HCT116 (cell line): ENCODE measurements at regions not wholly inside any gene's neighbourhood (a gene's known extent, or its start where the extent isn't known, plus 50 kb on each side); places are given as distances from the start of the nearest gene placed in this dataset.

Experiments used
- ATAC-seq: fragments of 200-7000 bp; cut with Tn5 transposase; 2 replicates; pipeline ENCODE4 v1.9.1; 2020; ENCODE audit warnings: mild to moderate bottlenecking, moderate library complexity
- BruUV-seq: library from RNA; stranded (reverse); fragments of 400-500 nt; replicated peaks from 2 replicates; lab custom pipeline; 2021; lab: Mats Ljungman, UMichigan
- CTCF ChIA-PET: fragments of 300-600 bp; sonication (Branson Sonifier 250); formaldehyde crosslinking; loops from one replicate; lab custom pipeline; 2021; ENCODE audit warnings: antibody characterized with exemption; lab: Charles Lee
- POLR2A ChIA-PET: fragments of 300-600, 350-600 bp; sonication (Branson Sonifier 250); formaldehyde crosslinking; loops from one replicate; lab custom pipeline; 2021; ENCODE audit warnings: antibody characterized with exemption; lab: Charles Lee
- RAD21 ChIA-PET, 2 experiments: fragments of 300-600 bp; sonication (Branson Sonifier 250); formaldehyde crosslinking; loops; one replicate each; lab custom pipeline; 2023; ENCODE audit warnings: low total read pairs in 2 of 2; ENCODE audit not compliant: uncharacterized antibody in 2 of 2, unreplicated experiment in 2 of 2, low non-redundant PET in 1 of 2; lab: Charles Lee
- DNase-seq: peaks from one replicate; pipeline ENCODE4 v3.0.0-alpha.2; 2010; ENCODE audit warnings: low read depth, low spot score
- H2AFZ ChIP-seq: fragments of 200-600 bp; shearing (Covaris generic), sonication (generic); 2 replicates; pipeline ENCODE4 v1.6.1; 2017; ENCODE audit warnings: low read depth, mixed run types, mixed read lengths, antibody characterized with exemption, low read length; ENCODE audit not compliant: poor library complexity, severe bottlenecking
- H3K27ac ChIP-seq: 2 replicates; pipeline ENCODE4 v1.5.1; 2012; ENCODE audit warnings: low read depth, low read length
- H3K27me3 ChIP-seq: fragments of 200-600 bp; sonication (generic); 2 replicates; pipeline ENCODE4 v1.6.1; 2016; ENCODE audit warnings: mixed run types, low read length, mixed read lengths; ENCODE audit not compliant: insufficient read depth
- H3K36me3 ChIP-seq, 2 experiments: fragments of 200-500 bp in 1 of 2; fragments of 200-600 bp in 1 of 2; sonication (Bioruptor generic) in 1 of 2; sonication (generic) in 1 of 2; 2 replicates each; pipeline versions ENCODE4 v1.5.1 to v1.6.1; 2014 to 2016; ENCODE audit warnings: low read length in 2 of 2, inconsistent platforms in 1 of 2, mixed read lengths in 1 of 2, mixed run types in 1 of 2; ENCODE audit not compliant: insufficient read depth in 2 of 2, control insufficient read depth in 1 of 2
- H3K4me1 ChIP-seq, 2 experiments: fragments of 200-600 bp in 1 of 2; sonication (generic) in 1 of 2; 2 replicates each; pipeline versions ENCODE4 v1.5.1 to v1.6.1; 2012 to 2017; ENCODE audit warnings: low read length in 2 of 2, inconsistent platforms in 1 of 2, mild to moderate bottlenecking in 1 of 2, mixed read lengths in 1 of 2, mixed run types in 1 of 2, moderate library complexity in 1 of 2; ENCODE audit not compliant: insufficient read depth in 2 of 2, control insufficient read depth in 1 of 2
- H3K4me2 ChIP-seq: fragments of 200-600 bp; sonication (generic); 2 replicates; pipeline ENCODE4 v1.6.1; 2017; ENCODE audit warnings: mixed run types, low read length, mixed read lengths
- H3K4me3 ChIP-seq, 2 experiments: fragments of 200-600 bp in 1 of 2; sonication (generic) in 1 of 2; replicated peaks in 1 of 2; 2 replicates each; pipeline ENCODE4 v1.5.1; 2011 to 2016; ENCODE audit warnings: low read length in 2 of 2, control low read depth in 1 of 2, low read depth in 1 of 2, mild to moderate bottlenecking in 1 of 2, mixed read lengths in 1 of 2, mixed run types in 1 of 2
- H3K79me2 ChIP-seq: fragments of 200-600 bp; sonication (generic); 2 replicates; pipeline ENCODE4 v1.6.1; 2017; ENCODE audit warnings: mild to moderate bottlenecking, mixed run types, low read length, moderate library complexity, mixed read lengths; ENCODE audit not compliant: insufficient read depth
- H3K9ac ChIP-seq: fragments of 200-600 bp; sonication (generic); 2 replicates; pipeline ENCODE4 v1.6.1; 2016; ENCODE audit warnings: low read length, mixed read lengths
- H3K9me2 ChIP-seq: fragments of 200-600 bp; sonication (generic), shearing (Covaris generic); 2 replicates; pipeline ENCODE4 v1.6.1; 2017; ENCODE audit warnings: mixed run types, mild to moderate bottlenecking, moderate library complexity; ENCODE audit not compliant: insufficient read depth
- H3K9me3 ChIP-seq, 2 experiments: fragments of 200-500 bp in 1 of 2; fragments of 200-600 bp in 1 of 2; sonication (Bioruptor generic) in 1 of 2; sonication (generic) in 1 of 2; 2 replicates each; pipeline ENCODE4 v1.6.1; 2014 to 2017; ENCODE audit warnings: low read length in 2 of 2, mixed read lengths in 2 of 2, inconsistent platforms in 1 of 2, low read depth in 1 of 2, mild to moderate bottlenecking in 1 of 2, mixed run types in 1 of 2, moderate library complexity in 1 of 2; ENCODE audit not compliant: control insufficient read depth in 1 of 2, insufficient read depth in 1 of 2
- H4K20me1 ChIP-seq: fragments of 200-600 bp; sonication (generic), shearing (Covaris generic); 2 replicates; pipeline ENCODE4 v1.6.1; 2017; ENCODE audit warnings: mixed run types, mild to moderate bottlenecking, moderate library complexity; ENCODE audit not compliant: insufficient read depth
- EGR1 ChIP-seq: IDR thresholded peaks from 2 replicates; pipeline ENCODE4 v1.6.1; 2012; ENCODE audit warnings: low read depth
- ELF1 ChIP-seq: IDR thresholded peaks from 2 replicates; pipeline ENCODE4 v1.6.1; 2012; ENCODE audit warnings: low read depth, borderline replicate concordance
- EZH2phosphoT487 ChIP-seq: fragments of 200-600 bp; IDR thresholded peaks from 2 replicates; pipeline ENCODE4 v1.6.1; 2018; ENCODE audit warnings: antibody characterized with exemption, borderline replicate concordance
- FOSL1 ChIP-seq: IDR thresholded peaks from 2 replicates; pipeline ENCODE4 v1.6.1; 2012; ENCODE audit warnings: low read depth
- JUND ChIP-seq: IDR thresholded peaks from 2 replicates; pipeline ENCODE4 v1.6.1; 2012
- RAD21 ChIP-seq: IDR thresholded peaks from 2 replicates; pipeline ENCODE4 v1.6.1; 2012; ENCODE audit warnings: low read depth, mild to moderate bottlenecking
- SIN3A ChIP-seq: IDR thresholded peaks from 2 replicates; pipeline ENCODE4 v1.6.1; 2012; ENCODE audit warnings: low read depth
- SRF ChIP-seq: IDR thresholded peaks from 2 replicates; pipeline ENCODE4 v1.6.1; 2012; ENCODE audit warnings: low read depth
- YY1 ChIP-seq: IDR thresholded peaks from 2 replicates; pipeline ENCODE4 v1.6.1; 2011; ENCODE audit warnings: low read length, low read depth, moderate library complexity, mild to moderate bottlenecking; ENCODE audit not compliant: insufficient replicate concordance; ENCODE audit errors: extremely low read depth
- ZNF274 ChIP-seq: fragments of 200-500 bp; sonication (Bioruptor generic); IDR thresholded peaks from 2 replicates; pipeline ENCODE4 v1.6.1; 2014; ENCODE audit warnings: mild to moderate bottlenecking, low read depth, low read length, inconsistent platforms
- intact Hi-C: fragments of 100-400 bp; cut with micrococcal nuclease; formaldehyde crosslinking; loops from 2 replicates; pipeline ENCODE4 v1.10.0; 2022
- TF ChIP-seq, protein P1 (sequence below): IDR thresholded peaks from 2 replicates; pipeline ENCODE4 v1.6.1; 2012
- TF ChIP-seq, protein P2 (sequence below): IDR thresholded peaks from 2 replicates; pipeline ENCODE4 v1.6.1; 2012; ENCODE audit warnings: low read depth
- TF ChIP-seq, protein P3 (sequence below): IDR thresholded peaks from 2 replicates; pipeline ENCODE4 v1.6.1; 2011; ENCODE audit warnings: mild to moderate bottlenecking, low read length, moderate library complexity; ENCODE audit not compliant: insufficient replicate concordance; ENCODE audit errors: extremely low read depth

DNA sequence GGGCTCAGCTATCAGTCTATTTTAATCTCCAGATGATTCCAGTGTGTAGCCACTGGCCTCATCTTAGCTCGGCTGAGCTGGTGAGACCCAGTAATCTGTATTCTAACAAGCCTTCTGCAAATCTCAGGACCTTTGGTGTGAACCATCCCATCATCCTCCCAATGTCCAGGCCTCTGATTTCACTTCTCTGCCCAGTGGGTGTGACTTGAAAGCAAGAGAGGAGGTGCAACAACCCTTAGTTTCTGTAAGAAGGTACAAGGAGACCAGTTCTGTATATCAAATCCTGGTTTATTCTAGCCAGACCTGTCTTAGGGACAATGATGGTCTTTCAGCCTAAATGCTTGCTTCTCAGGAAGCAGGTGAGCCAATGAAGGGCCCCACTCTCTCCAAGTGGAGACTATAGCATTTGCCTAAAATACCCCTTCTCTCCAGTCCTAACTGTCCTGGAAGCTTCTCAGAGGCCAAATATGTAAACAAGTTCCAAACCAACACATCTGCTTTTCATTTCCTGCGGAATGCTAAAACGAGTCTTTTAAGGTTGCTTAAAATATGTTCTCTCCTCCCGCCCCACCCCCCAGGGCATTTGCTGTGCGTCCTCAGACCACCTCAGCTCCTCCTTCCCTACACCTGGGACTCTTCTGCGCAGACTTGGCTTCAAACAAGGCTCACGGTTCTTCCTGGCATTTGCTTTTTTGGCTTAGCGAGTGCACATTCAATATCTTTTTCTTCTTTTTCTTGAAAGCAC, 78.4 kb upstream of the FUT8 start (continued):
- TF ChIP-seq ZNF274 (no peak), ELF1 (no peak), EZH2phosphoT487 (no peak), JUND (no peak), YY1 (no peak), FOSL1 (no peak)
- TF ChIP-seq, protein P1, sequence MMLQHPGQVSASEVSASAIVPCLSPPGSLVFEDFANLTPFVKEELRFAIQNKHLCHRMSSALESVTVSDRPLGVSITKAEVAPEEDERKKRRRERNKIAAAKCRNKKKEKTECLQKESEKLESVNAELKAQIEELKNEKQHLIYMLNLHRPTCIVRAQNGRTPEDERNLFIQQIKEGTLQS, result no peak
- TF ChIP-seq, protein P2, sequence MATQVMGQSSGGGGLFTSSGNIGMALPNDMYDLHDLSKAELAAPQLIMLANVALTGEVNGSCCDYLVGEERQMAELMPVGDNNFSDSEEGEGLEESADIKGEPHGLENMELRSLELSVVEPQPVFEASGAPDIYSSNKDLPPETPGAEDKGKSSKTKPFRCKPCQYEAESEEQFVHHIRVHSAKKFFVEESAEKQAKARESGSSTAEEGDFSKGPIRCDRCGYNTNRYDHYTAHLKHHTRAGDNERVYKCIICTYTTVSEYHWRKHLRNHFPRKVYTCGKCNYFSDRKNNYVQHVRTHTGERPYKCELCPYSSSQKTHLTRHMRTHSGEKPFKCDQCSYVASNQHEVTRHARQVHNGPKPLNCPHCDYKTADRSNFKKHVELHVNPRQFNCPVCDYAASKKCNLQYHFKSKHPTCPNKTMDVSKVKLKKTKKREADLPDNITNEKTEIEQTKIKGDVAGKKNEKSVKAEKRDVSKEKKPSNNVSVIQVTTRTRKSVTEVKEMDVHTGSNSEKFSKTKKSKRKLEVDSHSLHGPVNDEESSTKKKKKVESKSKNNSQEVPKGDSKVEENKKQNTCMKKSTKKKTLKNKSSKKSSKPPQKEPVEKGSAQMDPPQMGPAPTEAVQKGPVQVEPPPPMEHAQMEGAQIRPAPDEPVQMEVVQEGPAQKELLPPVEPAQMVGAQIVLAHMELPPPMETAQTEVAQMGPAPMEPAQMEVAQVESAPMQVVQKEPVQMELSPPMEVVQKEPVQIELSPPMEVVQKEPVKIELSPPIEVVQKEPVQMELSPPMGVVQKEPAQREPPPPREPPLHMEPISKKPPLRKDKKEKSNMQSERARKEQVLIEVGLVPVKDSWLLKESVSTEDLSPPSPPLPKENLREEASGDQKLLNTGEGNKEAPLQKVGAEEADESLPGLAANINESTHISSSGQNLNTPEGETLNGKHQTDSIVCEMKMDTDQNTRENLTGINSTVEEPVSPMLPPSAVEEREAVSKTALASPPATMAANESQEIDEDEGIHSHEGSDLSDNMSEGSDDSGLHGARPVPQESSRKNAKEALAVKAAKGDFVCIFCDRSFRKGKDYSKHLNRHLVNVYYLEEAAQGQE, result no peak

DNA sequence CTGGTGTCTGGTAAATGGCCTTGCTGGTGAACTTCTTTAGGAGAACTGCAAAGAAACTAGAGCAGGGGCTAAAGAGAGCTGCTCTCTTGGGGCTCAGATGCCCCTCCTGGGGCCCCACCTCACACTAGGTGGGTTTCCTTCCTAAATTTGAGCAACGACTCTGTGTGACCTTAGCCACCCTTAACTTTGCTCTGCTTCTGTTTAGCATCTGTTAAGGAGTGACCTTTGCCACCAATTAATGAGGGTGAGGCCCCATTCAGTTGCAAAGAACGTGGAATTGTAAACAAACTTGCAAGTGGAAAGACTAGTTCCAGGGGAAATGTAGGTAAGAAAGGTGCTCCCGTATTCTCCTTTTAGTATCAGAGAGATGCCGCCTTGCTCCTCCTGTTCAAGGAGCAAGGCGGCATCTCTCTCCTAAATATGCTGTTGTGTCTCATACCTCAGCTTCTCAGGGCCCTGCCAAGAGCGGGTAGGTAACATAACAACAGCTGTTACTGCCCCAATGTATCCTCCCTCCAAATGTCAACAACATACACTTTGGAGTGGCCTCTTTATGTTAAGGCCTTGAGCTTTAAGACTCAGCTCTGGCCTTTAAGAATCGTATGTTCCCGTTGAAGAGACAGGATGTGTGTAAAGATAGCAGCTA, 77.6 kb upstream of the FUT8 start:
- no TSS peak for BruUV-seq
- DNase-seq (no peak), ATAC-seq (no peak)
- Histone ChIP-seq H3K4me1 (peaks cover 0 to 11% of the 10 kb centered on the region in 2 experiments; a peak in 1 of 4 replicates), H3K9me3 (no peaks in the 10 kb centered on the region), H2AFZ (no peak overlapping the region), H4K20me1 (no peaks in the 10 kb centered on the region), H3K9me2 (no peaks in the 10 kb centered on the region), H3K27ac (no peak overlapping the region), H3K79me2 (no peaks in the 10 kb centered on the region), H3K4me3 (no peak overlapping the region), H3K36me3 (no peaks in the 10 kb centered on the region), H3K9ac (no peak overlapping the region), H3K27me3 (no peaks in the 10 kb centered on the region), H3K4me2 (no peak overlapping the region)
- no peak for TF ChIP-seq EGR1
- no peak for TF ChIP-seq SIN3A
- TF ChIP-seq RAD21, result no peak
- no peak for TF ChIP-seq SRF
- TF ChIP-seq FOSL1, result no peak
- TF ChIP-seq, protein P3, sequence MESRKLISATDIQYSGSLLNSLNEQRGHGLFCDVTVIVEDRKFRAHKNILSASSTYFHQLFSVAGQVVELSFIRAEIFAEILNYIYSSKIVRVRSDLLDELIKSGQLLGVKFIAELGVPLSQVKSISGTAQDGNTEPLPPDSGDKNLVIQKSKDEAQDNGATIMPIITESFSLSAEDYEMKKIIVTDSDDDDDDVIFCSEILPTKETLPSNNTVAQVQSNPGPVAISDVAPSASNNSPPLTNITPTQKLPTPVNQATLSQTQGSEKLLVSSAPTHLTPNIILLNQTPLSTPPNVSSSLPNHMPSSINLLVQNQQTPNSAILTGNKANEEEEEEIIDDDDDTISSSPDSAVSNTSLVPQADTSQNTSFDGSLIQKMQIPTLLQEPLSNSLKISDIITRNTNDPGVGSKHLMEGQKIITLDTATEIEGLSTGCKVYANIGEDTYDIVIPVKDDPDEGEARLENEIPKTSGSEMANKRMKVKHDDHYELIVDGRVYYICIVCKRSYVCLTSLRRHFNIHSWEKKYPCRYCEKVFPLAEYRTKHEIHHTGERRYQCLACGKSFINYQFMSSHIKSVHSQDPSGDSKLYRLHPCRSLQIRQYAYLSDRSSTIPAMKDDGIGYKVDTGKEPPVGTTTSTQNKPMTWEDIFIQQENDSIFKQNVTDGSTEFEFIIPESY, result no peak
- POLR2A ChIA-PET, result no interaction called here
- RAD21 ChIA-PET, result no interaction called here
- intact Hi-C loops, result no loop called here
- CTCF ChIA-PET, result no interaction called here
